Neural cell (in vitro differentiated cells): ENCODE measurements at regions not wholly inside any gene's neighbourhood (a gene's known extent, or its start where the extent isn't known, plus 50 kb on each side); places are given as distances from the start of the nearest gene placed in this dataset.
A peak's percentile ranks its signal among the peaks of the same experiment; 100 is the strongest.

ENCODE experiments used
- H2AFZ ChIP-seq: fragments of 200-600, 300-800 bp; sonication (generic), shearing (Covaris generic); 2 replicates; pipeline ENCODE4 v1.6.0; 2014; ENCODE audit warnings: low read depth, mild to moderate bottlenecking, antibody characterized with exemption, low read length, moderate library complexity
- H3F3A ChIP-seq: fragments of 200-600 bp; shearing (Covaris generic); 2 replicates; pipeline ENCODE4 v1.6.1; 2016; ENCODE audit warnings: mild to moderate bottlenecking, moderate library complexity, mixed read lengths, antibody characterized with exemption, low read length; ENCODE audit not compliant: insufficient read depth, poor library complexity, severe bottlenecking
- H3K27ac ChIP-seq: fragments of 200-600, 300-800 bp; sonication (generic), shearing (Covaris generic); 2 replicates; pipeline ENCODE4 v1.5.1; 2014; ENCODE audit warnings: mild to moderate bottlenecking, low read length, moderate library complexity
- H3K27me3 ChIP-seq: fragments of 300-800, 200-600 bp; sonication (generic), shearing (Covaris generic); 2 replicates; pipeline ENCODE4 v1.6.0; 2014; ENCODE audit warnings: mild to moderate bottlenecking, low read depth, low read length, moderate library complexity; ENCODE audit not compliant: insufficient read depth
- H3K36me3 ChIP-seq: fragments of 300-800, 200-600 bp; sonication (generic), shearing (Covaris generic); 2 replicates; pipeline ENCODE4 v1.5.1; 2014; ENCODE audit warnings: mild to moderate bottlenecking, antibody characterized with exemption, low read length, moderate library complexity; ENCODE audit not compliant: insufficient read depth
- H3K4me2 ChIP-seq: fragments of 300-800, 200-600 bp; sonication (generic), shearing (Covaris generic); 2 replicates; pipeline ENCODE4 v1.6.0; 2014; ENCODE audit warnings: mild to moderate bottlenecking, low read length
- H3K4me3 ChIP-seq: fragments of 300-800, 200-600 bp; sonication (generic), shearing (Covaris generic); 2 replicates; pipeline ENCODE4 v1.5.1; 2014; ENCODE audit warnings: mild to moderate bottlenecking, low read length, moderate library complexity
- H3K79me2 ChIP-seq: fragments of 200-600 bp; shearing (Covaris generic); replicated peaks from 2 replicates; pipeline ENCODE4 v1.6.0; 2014; ENCODE audit warnings: mild to moderate bottlenecking, low read length, moderate library complexity; ENCODE audit not compliant: insufficient read depth
- H3K9ac ChIP-seq: fragments of 300-800, 200-600 bp; sonication (generic), shearing (Covaris generic); 2 replicates; pipeline ENCODE4 v1.6.1; 2016; ENCODE audit warnings: mild to moderate bottlenecking, low read length, mixed read lengths
- H3K9me2 ChIP-seq: fragments of 200-600 bp; shearing (Covaris generic); 2 replicates; pipeline ENCODE4 v1.6.1; 2016; ENCODE audit warnings: mild to moderate bottlenecking, low read length, mixed read lengths; ENCODE audit not compliant: insufficient read depth
- H3K9me3 ChIP-seq: fragments of 200-600, 300-800 bp; sonication (generic), shearing (Covaris generic); 2 replicates; pipeline ENCODE4 v1.6.1; 2016; ENCODE audit warnings: mild to moderate bottlenecking, mixed run types, low read length, moderate library complexity, mixed read lengths
- H4K20me1 ChIP-seq: fragments of 200-600 bp; shearing (Covaris generic); 2 replicates; pipeline ENCODE4 v1.6.1; 2016; ENCODE audit warnings: mild to moderate bottlenecking, mixed run types; ENCODE audit not compliant: insufficient read depth
- EP300 ChIP-seq: fragments of 450-650 bp; conservative IDR thresholded peaks from 2 replicates; pipeline ENCODE4 v1.6.1; 2014; ENCODE audit warnings: antibody characterized with exemption, mild to moderate bottlenecking, moderate library complexity; ENCODE audit not compliant: poor library complexity, severe bottlenecking
- EZH2 ChIP-seq: fragments of 200-600, 300-800 bp; shearing (Covaris generic), sonication (generic); IDR thresholded peaks from 2 replicates; pipeline ENCODE4 v1.6.1; 2014; ENCODE audit warnings: antibody characterized with exemption, low read length, borderline replicate concordance, mild to moderate bottlenecking; ENCODE audit not compliant: insufficient read depth, poor library complexity, severe bottlenecking
- MXI1 ChIP-seq: fragments of 450-650 bp; conservative IDR thresholded peaks from 2 replicates; pipeline ENCODE4 v1.6.1; 2014; ENCODE audit warnings: antibody characterized with exemption, mild to moderate bottlenecking; ENCODE audit not compliant: poor library complexity, severe bottlenecking
- POLR2AphosphoS5 ChIP-seq: IDR thresholded peaks from 2 replicates; pipeline ENCODE4 v1.6.1; 2012
- RAD21 ChIP-seq: fragments of 450-650 bp; conservative IDR thresholded peaks from 2 replicates; pipeline ENCODE4 v1.6.1; 2014; ENCODE audit warnings: antibody characterized with exemption, mild to moderate bottlenecking, moderate library complexity
- REST ChIP-seq: IDR thresholded peaks from 2 replicates; pipeline ENCODE4 v1.6.1; 2012; ENCODE audit warnings: borderline replicate concordance
- SMC3 ChIP-seq: fragments of 450-650 bp; conservative IDR thresholded peaks from 2 replicates; pipeline ENCODE4 v1.6.1; 2014; ENCODE audit warnings: antibody characterized with exemption, mild to moderate bottlenecking, moderate library complexity; ENCODE audit not compliant: poor library complexity
- TAF1 ChIP-seq: IDR thresholded peaks from 2 replicates; pipeline ENCODE4 v1.6.1; 2012; ENCODE audit warnings: low read depth
- TF ChIP-seq, protein P1 (sequence below): fragments of 450-650 bp; IDR thresholded peaks from 2 replicates; pipeline ENCODE4 v1.5.1; 2014; ENCODE audit warnings: antibody characterized with exemption, mild to moderate bottlenecking, moderate library complexity; ENCODE audit not compliant: poor library complexity, severe bottlenecking

- Histone ChIP-seq H3F3A (no peaks in the 10 kb centered on the region), H3K9me2 (no peaks in the 10 kb centered on the region), H3K9ac (no peak overlapping the region), H3K79me2 (no peaks in the 10 kb centered on the region), H3K27ac (no peak overlapping the region), H3K27me3 (peaks cover 3% of the 10 kb centered on the region), H3K4me3 (no peak overlapping the region), H2AFZ (no peak overlapping the region), H3K36me3 (no peaks in the 10 kb centered on the region), H3K9me3 (no peaks in the 10 kb centered on the region), H3K4me2 (no peak overlapping the region), H4K20me1 (no peaks in the 10 kb centered on the region)
- TF ChIP-seq SMC3 (no peak), EP300 (no peak), TAF1 (no peak), EZH2 (no peak), REST (no peak), RAD21 (no peak), POLR2AphosphoS5 (no peak), MXI1 (no peak)
- TF ChIP-seq, protein P1, sequence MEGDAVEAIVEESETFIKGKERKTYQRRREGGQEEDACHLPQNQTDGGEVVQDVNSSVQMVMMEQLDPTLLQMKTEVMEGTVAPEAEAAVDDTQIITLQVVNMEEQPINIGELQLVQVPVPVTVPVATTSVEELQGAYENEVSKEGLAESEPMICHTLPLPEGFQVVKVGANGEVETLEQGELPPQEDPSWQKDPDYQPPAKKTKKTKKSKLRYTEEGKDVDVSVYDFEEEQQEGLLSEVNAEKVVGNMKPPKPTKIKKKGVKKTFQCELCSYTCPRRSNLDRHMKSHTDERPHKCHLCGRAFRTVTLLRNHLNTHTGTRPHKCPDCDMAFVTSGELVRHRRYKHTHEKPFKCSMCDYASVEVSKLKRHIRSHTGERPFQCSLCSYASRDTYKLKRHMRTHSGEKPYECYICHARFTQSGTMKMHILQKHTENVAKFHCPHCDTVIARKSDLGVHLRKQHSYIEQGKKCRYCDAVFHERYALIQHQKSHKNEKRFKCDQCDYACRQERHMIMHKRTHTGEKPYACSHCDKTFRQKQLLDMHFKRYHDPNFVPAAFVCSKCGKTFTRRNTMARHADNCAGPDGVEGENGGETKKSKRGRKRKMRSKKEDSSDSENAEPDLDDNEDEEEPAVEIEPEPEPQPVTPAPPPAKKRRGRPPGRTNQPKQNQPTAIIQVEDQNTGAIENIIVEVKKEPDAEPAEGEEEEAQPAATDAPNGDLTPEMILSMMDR: no peak
Observed at GRCh38 chr13:26873386-26873698, 112.8 kb upstream of the GPR12 start.

DNA sequence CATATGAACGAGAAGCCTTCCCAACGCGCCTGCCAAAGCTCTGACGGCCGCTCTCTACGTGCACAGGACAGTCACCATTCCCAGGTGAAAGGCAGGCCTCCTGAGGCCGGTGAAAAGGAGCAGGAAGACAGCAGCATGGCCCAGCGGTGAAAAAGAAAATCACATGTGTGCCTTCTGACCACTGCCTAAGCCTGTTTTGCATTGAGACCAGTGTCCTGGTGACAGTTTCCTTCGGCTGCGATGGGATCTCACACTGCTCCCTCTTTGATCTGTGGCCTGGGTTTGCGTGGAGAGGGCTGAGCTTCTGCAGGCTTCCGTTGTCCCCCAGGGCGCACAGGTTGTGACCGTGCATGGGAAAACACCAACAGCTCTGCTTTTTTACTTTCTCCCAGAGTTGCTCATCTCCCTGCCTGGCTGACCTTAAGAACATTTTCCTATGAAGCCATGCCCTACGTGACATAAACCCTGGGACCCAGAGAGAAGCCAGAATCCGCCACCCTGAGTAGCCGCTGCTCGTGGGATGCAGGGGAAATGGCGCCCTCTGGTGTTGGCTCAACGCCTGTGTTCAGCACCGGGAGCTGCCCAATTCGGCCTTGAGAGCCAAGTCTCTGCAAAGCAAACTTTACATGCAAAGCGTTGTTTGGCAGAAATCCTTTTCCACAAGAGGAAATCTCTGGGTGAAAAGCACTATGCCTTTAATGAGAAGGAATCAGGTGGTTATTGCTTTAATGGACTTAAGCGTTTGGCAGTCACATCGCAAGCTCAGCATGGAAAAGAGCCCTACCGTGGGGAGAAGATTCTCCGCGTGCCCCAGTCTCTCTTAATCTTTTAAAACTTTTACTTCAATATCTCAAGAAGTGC lies 112.2 kb upstream of the GPR12 start:
- H3K79me2 ChIP-seq: no peaks in the 10 kb centered on the region
- H3K27ac ChIP-seq: no peak overlapping the region
- H3K27me3 ChIP-seq: peaks cover 3% of the 10 kb centered on the region
- TF ChIP-seq SMC3 (peak; percentile 32), REST (no peak), POLR2AphosphoS5 (no peak), TAF1 (no peak), RAD21 (peak; percentile 23), MXI1 (no peak), EZH2 (no peak), EP300 (no peak)
- TF ChIP-seq, protein P1: peak; percentile 50
- H3F3A ChIP-seq: no peaks in the 10 kb centered on the region
- no peaks in the 10 kb centered on the region for H4K20me1 ChIP-seq
- no peaks in the 10 kb centered on the region for H3K9me3 ChIP-seq
- H3K9me2 ChIP-seq: no peaks in the 10 kb centered on the region
- H3K9ac ChIP-seq: no peak overlapping the region
- no peak overlapping the region for H3K4me3 ChIP-seq
- no peak overlapping the region for H2AFZ ChIP-seq
- H3K4me2 ChIP-seq: no peak overlapping the region
- no peaks in the 10 kb centered on the region for H3K36me3 ChIP-seq
